Mucosa of descending colon (tissue), 3 donors: ENCODE measurements at regions not wholly inside any gene's neighbourhood (a gene's known extent, or its start where the extent isn't known, plus 50 kb on each side); places are given as distances from the start of the nearest gene placed in this dataset.

ENCODE experiments used
- ATAC-seq: fragments of 200-7000 bp; cut with Tn5 transposase; one replicate; pipeline ENCODE4 v1.9.1; 2020; ENCODE audit warnings: mild to moderate bottlenecking, moderate library complexity
- DNase-seq, 3 donors: peaks; one replicate each; pipeline ENCODE4 v3.0.0-alpha.2; 2020
- H3K36me3 ChIP-seq: fragments of 200-600 bp; one replicate; pipeline ENCODE4 v1.8.0; 2021; ENCODE audit warnings: low read depth, mild to moderate bottlenecking
- H3K4me1 ChIP-seq: fragments of 200-600 bp; one replicate; pipeline ENCODE4 v1.8.0; 2021; ENCODE audit warnings: low read depth, mild to moderate bottlenecking
- H3K4me3 ChIP-seq: fragments of 200-600 bp; one replicate; pipeline ENCODE4 v1.8.0; 2021; ENCODE audit warnings: mild to moderate bottlenecking
- H3K9me3 ChIP-seq: fragments of 200-600 bp; one replicate; pipeline ENCODE4 v1.8.0; 2021; ENCODE audit warnings: mild to moderate bottlenecking
- CTCF ChIP-seq: fragments of 200-600 bp; IDR thresholded peaks from one replicate; pipeline ENCODE4 v1.8.0; 2022; ENCODE audit warnings: antibody characterized with exemption, mild to moderate bottlenecking
- intact Hi-C, 2 donors: fragments of 100-400 bp; cut with DNase I in 1 of 2; cut with micrococcal nuclease in 1 of 2; formaldehyde crosslinking; loops; one replicate each; pipeline versions ENCODE4 v1.11.0 to v1.11.1; 2022; cut with DNase I, micrococcal nuclease
- donor health status: DM: no; HTN: no; CAD: no; lungs with moderate emphysema.
- donor health status: DM: no; HTN: no; CAD: no.
- donor health status: DM: no; HTN: yes; CAD: no.

GRCh38 chr1:209059981-209060380 is 523.5 kb upstream of the CAMK1G start:
- Histone ChIP-seq H3K36me3 (no peaks in the 10 kb centered on the region), H3K9me3 (peaks cover 4% of the 10 kb centered on the region), H3K4me3 (no peak overlapping the region), H3K4me1 (no peaks in the 10 kb centered on the region)
- TF ChIP-seq CTCF: no peak
- no peak for DNase-seq
- intact Hi-C loops: no loop called here
- ATAC-seq: no peak

GRCh38 chr1:209062081-209062620 is 521.4 kb upstream of the CAMK1G start:
- ATAC-seq (no peak), DNase-seq (no peak)
- no peaks in the 10 kb centered on the region for H3K36me3 ChIP-seq
- TF ChIP-seq CTCF: no peak
- no peak overlapping the region for H3K4me3 ChIP-seq
- no peaks in the 10 kb centered on the region for H3K9me3 ChIP-seq
- intact Hi-C loops: no loop called here
- no peaks in the 10 kb centered on the region for H3K4me1 ChIP-seq

GRCh38 chr1:209062863-209063262 is 520.7 kb upstream of the CAMK1G start:
- no peak for DNase-seq
- no peaks in the 10 kb centered on the region for H3K9me3 ChIP-seq
- H3K36me3 ChIP-seq: no peaks in the 10 kb centered on the region
- no peak overlapping the region for H3K4me3 ChIP-seq
- intact Hi-C loops: no loop called here
- no peak for TF ChIP-seq CTCF
- ATAC-seq: no peak
- no peaks in the 10 kb centered on the region for H3K4me1 ChIP-seq

GRCh38 chr1:209063767-209064659 is 519.5 kb upstream of the CAMK1G start:
- Histone ChIP-seq H3K4me3 (no peak overlapping the region), H3K36me3 (no peaks in the 10 kb centered on the region), H3K9me3 (no peaks in the 10 kb centered on the region), H3K4me1 (no peaks in the 10 kb centered on the region)
- DNase-seq (no peak), ATAC-seq (no peak)
- intact Hi-C loops: no loop called here
- TF ChIP-seq CTCF: no peak

DNA sequence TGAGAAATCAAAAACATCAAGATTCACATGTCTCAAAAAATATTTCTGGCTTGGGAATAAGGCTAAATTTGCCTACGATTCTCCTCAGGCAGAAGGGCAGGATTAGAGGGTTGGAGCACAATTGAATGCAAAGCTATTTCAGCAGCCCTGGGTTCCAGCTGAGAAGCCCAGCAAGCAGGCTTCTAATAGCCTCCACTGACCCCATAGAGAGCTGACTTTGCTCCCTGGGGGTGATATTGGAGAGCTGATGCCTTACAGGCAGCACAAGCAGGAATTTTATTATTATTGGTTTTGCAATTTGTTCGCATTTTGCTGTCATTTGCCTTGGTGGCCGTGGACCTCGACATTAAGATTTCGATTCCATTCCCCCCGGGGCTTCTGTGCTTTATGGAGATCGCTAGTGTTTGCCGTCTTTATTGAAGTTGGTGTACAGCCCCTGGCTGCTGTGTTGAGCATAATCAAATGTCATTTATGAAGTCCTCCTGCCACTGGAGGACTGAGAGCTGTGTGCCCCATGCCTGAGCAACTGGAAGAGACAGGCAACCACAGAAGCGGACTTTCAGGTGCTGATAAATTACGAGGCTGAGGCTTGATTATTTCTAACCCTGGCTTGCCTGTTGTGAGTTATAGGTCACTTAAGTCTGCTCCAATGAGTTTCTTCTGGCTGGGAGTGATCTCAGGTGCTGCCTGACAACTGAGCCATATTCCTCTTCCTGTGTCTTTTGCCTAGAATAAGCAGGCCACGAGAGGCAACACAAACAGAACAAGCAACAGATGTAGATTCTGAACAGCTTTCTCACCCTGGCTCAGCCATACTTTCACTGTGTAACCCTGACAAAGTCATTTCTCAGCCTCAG is 518.4 kb upstream of the CAMK1G start:
- Histone ChIP-seq H3K36me3 (no peaks in the 10 kb centered on the region), H3K4me3 (no peak overlapping the region), H3K9me3 (no peaks in the 10 kb centered on the region), H3K4me1 (no peaks in the 10 kb centered on the region)
- no peak for ATAC-seq
- no peak for DNase-seq
- TF ChIP-seq CTCF: no peak
- intact Hi-C loops: no loop called here
